Body of pancreas (tissue), 4 donors: ENCODE measurements at regions not wholly inside any gene's neighbourhood (a gene's known extent, or its start where the extent isn't known, plus 50 kb on each side); places are given as distances from the start of the nearest gene placed in this dataset.

Source experiments
- CTCF ChIP-seq, 7 experiments: fragments of 450-650 bp in 4 of 7; fragments of 200-600 bp in 3 of 7; sonication (generic) in 3 of 7; IDR thresholded peaks; one replicate each; pipeline ENCODE4 v1.5.1; 2016 to 2019; ENCODE audit warnings: antibody characterized with exemption in 7 of 7
- POLR2A ChIP-seq, 3 donors: fragments of 450-650 bp; IDR thresholded peaks; one replicate each; pipeline ENCODE4 v1.6.1; 2016; ENCODE audit warnings: antibody characterized with exemption in 3 of 3, mild to moderate bottlenecking in 2 of 3

- TF ChIP-seq CTCF (IDR thresholded peaks at IDR 0.05) (no peak), POLR2A (IDR thresholded peaks at IDR 0.05) (no peak)
Measured at GRCh38 chr3:159844801-159845261, 143.8 kb upstream of the IL12A start.
